HL-60 (cell line): ENCODE measurements at regions not wholly inside any gene's neighbourhood (a gene's known extent, or its start where the extent isn't known, plus 50 kb on each side); places are given as distances from the start of the nearest gene placed in this dataset.

Experiments
- DNase-seq, 2 experiments: peaks; one replicate each; pipeline ENCODE4 v3.0.0-alpha.2; 2010 to 2020; ENCODE audit warnings: low read depth in 1 of 2, low spot score in 1 of 2
- H3K27ac ChIP-seq: fragments of 250-450 bp; sonication (Bioruptor Pico); replicated peaks from 2 replicates; pipeline ENCODE4 v1.5.1; 2020; ENCODE audit warnings: mild to moderate bottlenecking, moderate library complexity
- H3K27me3 ChIP-seq: fragments of 250-450 bp; sonication (Bioruptor Pico); 2 replicates; pipeline ENCODE4 v1.5.1; 2021; ENCODE audit warnings: mild to moderate bottlenecking, moderate library complexity; ENCODE audit not compliant: insufficient read depth, poor library complexity, severe bottlenecking
- H3K4me3 ChIP-seq: replicated peaks from 2 replicates; pipeline ENCODE4 v1.5.1; 2011; ENCODE audit warnings: mild to moderate bottlenecking, control low read depth, low read length; ENCODE audit not compliant: insufficient read depth
- CTCF ChIP-seq: IDR thresholded peaks from one replicate; pipeline ENCODE4 v1.5.1; 2011; ENCODE audit warnings: low read length, control low read depth, inconsistent platforms; ENCODE audit not compliant: insufficient read depth
- GABPA ChIP-seq: IDR thresholded peaks from 2 replicates; pipeline ENCODE4 v1.6.1; 2012; ENCODE audit warnings: low read depth
- POLR2AphosphoS5 ChIP-seq: IDR thresholded peaks from 2 replicates; pipeline ENCODE4 v1.6.1; 2012; ENCODE audit warnings: low read depth
- REST ChIP-seq: IDR thresholded peaks from 2 replicates; pipeline ENCODE4 v1.6.1; 2012; ENCODE audit warnings: low read depth; ENCODE audit not compliant: insufficient replicate concordance
- SPI1 ChIP-seq: IDR thresholded peaks from 2 replicates; pipeline ENCODE4 v1.6.1; 2012; ENCODE audit warnings: low read depth, mild to moderate bottlenecking, borderline replicate concordance

DNA sequence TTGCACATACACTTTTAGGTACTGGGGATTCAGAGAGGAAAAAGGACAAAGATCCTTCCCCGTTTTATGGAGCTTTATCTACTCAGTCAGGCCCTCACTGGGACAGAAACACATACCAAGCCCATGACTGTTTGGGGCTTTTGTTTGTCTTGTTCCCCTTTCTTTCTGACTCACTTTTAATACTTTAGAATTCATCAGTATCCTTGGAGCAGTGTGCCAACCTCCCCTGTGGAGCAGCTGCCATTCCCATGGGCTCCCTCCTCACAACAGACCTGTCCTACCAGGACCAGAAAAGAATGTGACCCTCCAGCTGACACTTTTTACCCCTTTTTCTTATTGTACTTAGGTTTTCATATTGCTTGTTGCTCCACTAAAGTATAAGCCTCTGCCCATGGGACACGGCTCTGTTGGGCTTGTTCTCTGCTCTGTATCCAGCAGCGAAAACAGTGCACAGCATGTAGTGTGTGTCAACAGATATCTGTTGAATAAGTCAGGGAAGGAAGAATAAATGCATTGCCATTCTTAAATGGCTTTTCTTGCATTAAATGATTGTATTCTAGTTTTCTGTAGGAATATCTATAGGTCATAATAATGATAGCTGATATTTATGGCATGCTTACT is 431.1 kb downstream of the EFNB2 start:
- Histone ChIP-seq H3K4me3 (no peak overlapping the region), H3K27ac (no peak overlapping the region), H3K27me3 (no peaks in the 10 kb centered on the region)
- TF ChIP-seq REST (no peak), POLR2AphosphoS5 (no peak), CTCF (no peak), SPI1 (no peak), GABPA (no peak)
- no peak for DNase-seq

DNA sequence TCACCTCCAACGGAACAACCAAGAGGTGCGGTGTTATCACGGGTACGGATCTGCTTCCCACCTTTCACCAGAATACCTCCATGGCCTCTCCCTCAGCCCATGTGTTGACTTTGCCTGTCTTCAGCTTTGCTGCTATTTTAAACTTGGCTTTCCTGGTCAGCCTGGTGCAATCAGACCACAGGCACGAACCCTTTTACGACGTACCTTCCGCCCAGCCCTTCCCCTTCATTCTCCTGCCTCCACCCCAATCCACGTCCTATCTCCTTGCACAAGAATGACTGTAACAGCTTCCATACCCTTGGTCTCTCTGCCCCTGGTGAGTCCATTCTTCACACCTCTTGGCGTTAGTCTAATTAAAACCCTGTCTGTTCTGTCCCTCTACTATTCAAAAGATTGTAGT is 431.7 kb downstream of the EFNB2 start:
- no peak for TF ChIP-seq POLR2AphosphoS5
- no peak for TF ChIP-seq SPI1
- no peak for TF ChIP-seq CTCF
- no peak for TF ChIP-seq GABPA
- Histone ChIP-seq H3K27ac (no peak overlapping the region), H3K27me3 (no peaks in the 10 kb centered on the region), H3K4me3 (no peak overlapping the region)
- DNase-seq, result no peak

GRCh38 chr13:106102786-106103185 is 432.7 kb downstream of the EFNB2 start:
- no peak for TF ChIP-seq REST
- TF ChIP-seq CTCF, result no peak
- TF ChIP-seq SPI1, result no peak
- no peak for TF ChIP-seq GABPA
- no peak for TF ChIP-seq POLR2AphosphoS5
- DNase-seq, result no peak
- H3K4me3 ChIP-seq, result no peak overlapping the region
- H3K27me3 ChIP-seq, result no peaks in the 10 kb centered on the region
- H3K27ac ChIP-seq, result no peak overlapping the region

GRCh38 chr13:106101201-106101600 is 434.3 kb downstream of the EFNB2 start:
- Histone ChIP-seq H3K27me3 (no peaks in the 10 kb centered on the region), H3K27ac (no peak overlapping the region), H3K4me3 (no peak overlapping the region)
- no peak for TF ChIP-seq POLR2AphosphoS5
- no peak for TF ChIP-seq CTCF
- TF ChIP-seq SPI1, result no peak
- no peak for TF ChIP-seq REST
- no peak for TF ChIP-seq GABPA
- DNase-seq, result no peak
